ENCODE measurements at regions not wholly inside any gene's neighbourhood (a gene's known extent, or its start where the extent isn't known, plus 50 kb on each side); places are given as distances from the start of the nearest gene placed in this dataset.
"Not testable (repeated sequence)": the region's sequence is repeated elsewhere in the genome, so short reads cannot be mapped to it uniquely, and the experiment has no call there.

DNA sequence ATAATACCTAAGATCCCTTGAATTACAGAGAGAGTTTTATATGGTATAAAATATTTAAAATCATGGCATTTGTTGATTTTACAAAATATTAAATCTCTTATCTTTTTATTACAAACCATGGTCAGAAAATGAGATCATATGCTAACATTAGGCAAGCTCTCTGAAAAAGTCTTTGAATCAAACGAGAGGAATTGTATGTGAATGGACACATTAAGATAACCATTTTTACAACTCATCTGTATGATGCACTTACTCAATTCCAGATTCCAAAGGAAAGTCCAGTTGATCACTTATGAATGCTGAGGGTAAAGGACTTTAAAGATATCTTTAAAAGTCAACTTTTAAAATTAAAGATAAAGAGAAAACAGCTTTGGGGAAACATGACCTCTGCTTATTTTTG lies 83.5 kb upstream of the LUZP2 start:
- DNase-seq, result no peak

DNA sequence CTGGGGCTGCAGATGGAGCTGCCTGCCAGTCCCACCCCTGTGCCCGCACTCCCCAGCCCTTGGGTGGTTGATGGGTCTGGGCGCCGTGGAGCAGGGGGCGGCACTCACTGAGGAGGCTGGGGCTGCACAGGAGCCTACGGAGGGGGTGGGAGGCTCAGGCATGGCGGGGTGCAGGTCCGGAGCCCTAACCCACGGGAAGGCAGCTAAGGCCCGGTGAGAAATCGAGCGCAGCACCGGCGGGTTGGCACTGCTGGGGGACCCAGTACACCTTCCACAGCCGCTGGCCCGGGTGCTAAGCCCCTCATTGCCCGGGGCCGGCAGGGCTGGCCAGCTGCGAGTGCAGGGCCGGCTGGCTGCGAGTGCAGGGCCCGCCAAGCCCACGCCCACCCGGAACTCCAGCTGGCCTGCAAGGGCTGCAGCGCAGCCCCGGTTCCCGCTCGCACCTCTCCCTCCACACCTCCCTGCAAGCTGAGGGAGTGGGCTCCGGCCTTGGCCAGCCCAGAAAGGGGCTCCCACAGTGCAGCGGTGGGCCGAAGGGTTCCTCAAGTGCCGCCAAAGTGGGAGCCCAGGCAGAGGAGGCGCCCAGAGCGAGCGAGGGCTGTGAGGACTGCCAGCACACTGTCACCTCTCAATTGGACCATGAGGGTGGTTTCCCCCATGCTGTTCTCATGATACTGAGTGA lies 80.8 kb upstream of the LUZP2 start:
- DNase-seq, result not testable (repeated sequence)

DNA sequence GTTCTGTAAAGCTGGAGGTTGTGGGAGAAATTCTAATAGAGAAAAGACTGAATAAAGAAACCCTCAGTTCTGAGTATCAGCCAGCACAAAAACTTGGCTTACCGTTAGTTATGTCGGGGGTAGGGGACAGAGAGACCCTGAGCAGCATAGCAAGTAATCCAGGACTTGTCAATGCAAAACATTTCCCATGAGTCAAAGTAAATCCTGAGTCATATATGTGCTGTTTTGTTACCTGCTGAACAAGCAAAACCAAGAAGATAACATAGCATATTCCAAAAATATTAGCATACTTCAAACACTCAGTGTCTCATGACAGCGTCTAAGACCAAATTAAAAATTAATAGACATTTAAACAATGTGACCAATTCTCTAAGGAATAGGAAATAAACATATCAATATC lies 75.1 kb upstream of the LUZP2 start:
- DNase-seq, result no peak

DNA sequence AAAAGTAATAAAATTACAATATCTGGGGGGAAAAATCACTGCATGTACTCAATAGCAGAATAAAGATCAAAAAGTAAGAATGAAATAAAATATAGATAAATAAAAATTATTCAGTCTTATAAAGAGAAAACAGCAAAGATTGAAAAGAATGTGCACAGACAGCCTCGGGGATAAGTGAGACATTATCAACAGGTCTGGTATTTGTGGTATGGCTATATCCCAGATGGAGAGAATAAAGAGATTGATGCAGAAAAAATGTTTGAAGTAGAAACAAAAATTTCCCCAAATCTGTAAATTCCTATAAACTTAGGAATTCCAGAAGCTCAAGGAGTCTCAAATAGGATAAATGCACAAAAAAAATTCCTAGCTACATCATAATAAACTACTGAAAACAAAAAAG lies 74.5 kb upstream of the LUZP2 start:
- no peak for DNase-seq

DNA sequence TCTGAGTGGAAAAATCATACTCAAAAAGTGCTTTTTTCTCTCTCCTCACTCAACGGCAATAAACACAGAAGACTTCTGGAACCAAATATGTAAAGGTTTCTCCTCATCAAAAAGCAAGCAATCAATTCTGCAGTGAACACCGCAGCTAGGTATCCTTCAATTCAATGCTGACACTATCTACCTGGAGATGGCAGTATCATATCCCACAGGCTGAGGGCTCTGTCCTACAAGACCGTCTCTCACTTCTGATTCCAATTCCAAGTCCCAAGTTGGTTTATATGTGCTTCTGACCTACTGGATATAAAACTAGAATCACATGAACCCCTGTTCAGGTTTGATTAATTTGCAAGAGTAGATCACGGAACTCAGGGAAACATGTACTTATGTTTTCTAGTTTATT lies 59.7 kb upstream of the LUZP2 start:
- no peak for DNase-seq

All from suppressor macrophage treated with lipopolysaccharide for 4 hours (primary cell).